ENCODE measurements at regions not wholly inside any gene's neighbourhood (a gene's known extent, or its start where the extent isn't known, plus 50 kb on each side); places are given as distances from the start of the nearest gene placed in this dataset.
A peak's percentile ranks its signal among the peaks of the same experiment; 100 is the strongest.

- intact Hi-C loops (cut with micrococcal nuclease; ENCODE audit: unreplicated experiment) = no loop called here
- POLR2A ChIA-PET (ENCODE audit: unreplicated experiment) = no interaction called here
- DNase-seq = no peak
- CTCF ChIA-PET = no interaction called here
- Histone ChIP-seq H3K79me2 (ENCODE audit: low read depth) (no peaks in the 10 kb centered on the region), H3K4me1 (replicated peaks; ENCODE audit: insufficient read depth) (no peaks in the 10 kb centered on the region), H3K4me2 (no peak overlapping the region), H3K4me3 (no peak overlapping the region), H3F3A (ENCODE audit: insufficient read depth, low read depth) (no peaks in the 10 kb centered on the region), H4K20me1 (ENCODE audit: insufficient read depth) (no peaks in the 10 kb centered on the region), H3K27me3 (ENCODE audit: insufficient read depth, low read depth) (no peaks in the 10 kb centered on the region), H3K27ac (no peak overlapping the region), H3K36me3 (ENCODE audit: low read depth) (no peaks in the 10 kb centered on the region), H3K9me3 (ENCODE audit: insufficient read depth, low read depth) (no peaks in the 10 kb centered on the region; the same call in 1 of the 2 replicates), H3K9me2 (ENCODE audit: insufficient read depth) (peaks cover 9% of the 10 kb centered on the region; the same call in 1 of the 2 replicates), H2AFZ (peak overlapping the region; percentile 22; the same call in 1 of the 2 replicates)
- TF ChIP-seq EZH2 (IDR thresholded peaks at IDR 0.05; ENCODE audit: low read depth) = no peak
- TF ChIP-seq, protein P1, sequence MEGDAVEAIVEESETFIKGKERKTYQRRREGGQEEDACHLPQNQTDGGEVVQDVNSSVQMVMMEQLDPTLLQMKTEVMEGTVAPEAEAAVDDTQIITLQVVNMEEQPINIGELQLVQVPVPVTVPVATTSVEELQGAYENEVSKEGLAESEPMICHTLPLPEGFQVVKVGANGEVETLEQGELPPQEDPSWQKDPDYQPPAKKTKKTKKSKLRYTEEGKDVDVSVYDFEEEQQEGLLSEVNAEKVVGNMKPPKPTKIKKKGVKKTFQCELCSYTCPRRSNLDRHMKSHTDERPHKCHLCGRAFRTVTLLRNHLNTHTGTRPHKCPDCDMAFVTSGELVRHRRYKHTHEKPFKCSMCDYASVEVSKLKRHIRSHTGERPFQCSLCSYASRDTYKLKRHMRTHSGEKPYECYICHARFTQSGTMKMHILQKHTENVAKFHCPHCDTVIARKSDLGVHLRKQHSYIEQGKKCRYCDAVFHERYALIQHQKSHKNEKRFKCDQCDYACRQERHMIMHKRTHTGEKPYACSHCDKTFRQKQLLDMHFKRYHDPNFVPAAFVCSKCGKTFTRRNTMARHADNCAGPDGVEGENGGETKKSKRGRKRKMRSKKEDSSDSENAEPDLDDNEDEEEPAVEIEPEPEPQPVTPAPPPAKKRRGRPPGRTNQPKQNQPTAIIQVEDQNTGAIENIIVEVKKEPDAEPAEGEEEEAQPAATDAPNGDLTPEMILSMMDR (conservative IDR thresholded peaks at IDR 0.05) = no peak
- no TSS peak for BruUV-seq (replicated peaks)
Measured at GRCh38 chr18:65352186-65352585, 398.6 kb upstream of the CDH7 start.

DNA sequence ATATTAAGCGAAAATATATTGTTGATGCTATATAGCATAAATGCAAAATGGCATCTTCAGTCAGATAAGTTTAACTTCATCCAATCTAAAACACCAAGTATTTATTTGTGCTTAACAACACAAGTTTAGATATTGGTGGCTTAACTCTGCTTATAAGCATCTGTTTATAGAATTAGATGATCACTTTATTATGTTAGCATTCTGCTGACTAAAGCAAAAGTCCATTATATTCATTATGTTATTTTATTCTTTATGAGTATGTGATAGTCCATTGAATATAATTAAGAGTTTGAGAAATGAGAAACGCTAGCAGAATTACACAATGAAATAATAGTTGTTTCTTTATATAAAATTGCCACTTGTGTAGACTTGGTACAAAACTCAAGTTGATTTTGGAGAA lies 401.2 kb upstream of the CDH7 start:
- CTCF ChIA-PET = no interaction called here

GRCh38 chr18:65347446-65347845 lies 403.4 kb upstream of the CDH7 start:
- intact Hi-C loops (cut with micrococcal nuclease; ENCODE audit: unreplicated experiment) = no loop called here
- Histone ChIP-seq H3K27ac (no peak overlapping the region), H3K9me2 (ENCODE audit: insufficient read depth) (peaks cover 9% of the 10 kb centered on the region; the same call in 1 of the 2 replicates), H3K4me2 (no peak overlapping the region), H3K9me3 (ENCODE audit: insufficient read depth, low read depth) (no peaks in the 10 kb centered on the region; the same call in 1 of the 2 replicates), H3K36me3 (ENCODE audit: low read depth) (no peaks in the 10 kb centered on the region), H3K4me3 (no peak overlapping the region), H3F3A (ENCODE audit: insufficient read depth, low read depth) (no peaks in the 10 kb centered on the region), H2AFZ (peak overlapping the region; percentile 81), H3K4me1 (replicated peaks; ENCODE audit: insufficient read depth) (no peaks in the 10 kb centered on the region), H3K79me2 (ENCODE audit: low read depth) (no peaks in the 10 kb centered on the region), H3K27me3 (ENCODE audit: insufficient read depth, low read depth) (no peaks in the 10 kb centered on the region), H4K20me1 (ENCODE audit: insufficient read depth) (no peaks in the 10 kb centered on the region)
- no peak for TF ChIP-seq EZH2 (IDR thresholded peaks at IDR 0.05; ENCODE audit: low read depth)
- TF ChIP-seq, protein P1 (conservative IDR thresholded peaks at IDR 0.05) = no peak
- BruUV-seq (replicated peaks) = no TSS peak
- POLR2A ChIA-PET (ENCODE audit: unreplicated experiment) = no interaction called here
- CTCF ChIA-PET = no interaction called here
- DNase-seq = no peak

More for the DNA sequence above, 401.2 kb upstream of the CDH7 start:
- Histone ChIP-seq H3K27me3 (ENCODE audit: insufficient read depth, low read depth) (no peaks in the 10 kb centered on the region), H2AFZ (peak overlapping the region; percentile 39; the same call in 1 of the 2 replicates), H3F3A (ENCODE audit: insufficient read depth, low read depth) (no peaks in the 10 kb centered on the region), H3K9me3 (ENCODE audit: insufficient read depth, low read depth) (no peaks in the 10 kb centered on the region; the same call in 1 of the 2 replicates), H3K4me3 (no peak overlapping the region), H4K20me1 (ENCODE audit: insufficient read depth) (no peaks in the 10 kb centered on the region), H3K4me1 (replicated peaks; ENCODE audit: insufficient read depth) (no peaks in the 10 kb centered on the region), H3K9me2 (ENCODE audit: insufficient read depth) (peaks cover 9% of the 10 kb centered on the region; the same call in 1 of the 2 replicates), H3K4me2 (no peak overlapping the region), H3K79me2 (ENCODE audit: low read depth) (no peaks in the 10 kb centered on the region), H3K36me3 (ENCODE audit: low read depth) (no peaks in the 10 kb centered on the region), H3K27ac (no peak overlapping the region)
- POLR2A ChIA-PET (ENCODE audit: unreplicated experiment) = no interaction called here
- no TSS peak for BruUV-seq (replicated peaks)
- intact Hi-C loops (cut with micrococcal nuclease; ENCODE audit: unreplicated experiment) = no loop called here
- no peak for DNase-seq
- TF ChIP-seq, protein P1 (conservative IDR thresholded peaks at IDR 0.05) = no peak
- TF ChIP-seq EZH2 (IDR thresholded peaks at IDR 0.05; ENCODE audit: low read depth) = no peak

Data from PC-9 (cell line).